ENCODE measurements at regions not wholly inside any gene's neighbourhood (a gene's known extent, or its start where the extent isn't known, plus 50 kb on each side); places are given as distances from the start of the nearest gene placed in this dataset.

- no peak overlapping the region for H3K27ac Mint-ChIP-seq
These were observed 327.7 kb upstream of the SLC14A2 start for GRCh38 chr18:45287531-45287930.

GRCh38 chr18:45290364-45290763 is 324.9 kb upstream of the SLC14A2 start:
- H3K4me1 Mint-ChIP-seq, result no peaks in the 10 kb centered on the region
- H3K27ac Mint-ChIP-seq, result no peak overlapping the region
- no peak for ATAC-seq
- no peak overlapping the region for H3K4me3 Mint-ChIP-seq
- H3K36me3 Mint-ChIP-seq (ENCODE audit: low read depth), result no peaks in the 10 kb centered on the region
- no peak for DNase-seq
- no peaks in the 10 kb centered on the region for H3K9me3 ChIP-seq (ENCODE audit: control insufficient read depth, low read length, poor library complexity, severe bottlenecking)
- H3K27me3 Mint-ChIP-seq, result peaks cover 36% of the 10 kb centered on the region

More at GRCh38 chr18:45287531-45287930, 327.7 kb upstream of the SLC14A2 start:
- H3K36me3 Mint-ChIP-seq (ENCODE audit: low read depth), result no peaks in the 10 kb centered on the region
- peaks cover 2% of the 10 kb centered on the region for H3K4me1 Mint-ChIP-seq
- ATAC-seq, result no peak
- DNase-seq, result no peak
- no peak overlapping the region for H3K4me3 Mint-ChIP-seq
- H3K9me3 ChIP-seq (ENCODE audit: control insufficient read depth, low read length, poor library complexity, severe bottlenecking), result no peaks in the 10 kb centered on the region
- H3K27me3 Mint-ChIP-seq, result peaks cover 34% of the 10 kb centered on the region

GRCh38 chr18:45291621-45292615 is 323.4 kb upstream of the SLC14A2 start:
- ATAC-seq (no peak), DNase-seq (no peak)
- Mint-ChIP-seq H3K27ac (no peak overlapping the region), H3K4me1 (no peaks in the 10 kb centered on the region), H3K4me3 (no peak overlapping the region), H3K27me3 (peaks cover 29% of the 10 kb centered on the region), H3K36me3 (ENCODE audit: low read depth) (no peaks in the 10 kb centered on the region)
- H3K9me3 ChIP-seq (ENCODE audit: control insufficient read depth, low read length, poor library complexity, severe bottlenecking), result no peaks in the 10 kb centered on the region

- H3K36me3 Mint-ChIP-seq (ENCODE audit: low read depth), result no peaks in the 10 kb centered on the region
- DNase-seq, result no peak
- H3K4me1 Mint-ChIP-seq, result no peaks in the 10 kb centered on the region
- H3K4me3 Mint-ChIP-seq, result no peak overlapping the region
- no peak overlapping the region for H3K27ac Mint-ChIP-seq
- no peaks in the 10 kb centered on the region for H3K9me3 ChIP-seq (ENCODE audit: control insufficient read depth, low read length, poor library complexity, severe bottlenecking)
- peaks cover 30% of the 10 kb centered on the region for H3K27me3 Mint-ChIP-seq
- ATAC-seq, result no peak
These were observed 319.9 kb upstream of the SLC14A2 start for GRCh38 chr18:45295388-45295787.

GRCh38 chr18:45298986-45299385 is 316.3 kb upstream of the SLC14A2 start:
- Mint-ChIP-seq H3K4me1 (no peaks in the 10 kb centered on the region), H3K36me3 (ENCODE audit: low read depth) (no peaks in the 10 kb centered on the region), H3K27ac (no peak overlapping the region), H3K4me3 (no peak overlapping the region), H3K27me3 (peaks cover 36% of the 10 kb centered on the region)
- DNase-seq (no peak), ATAC-seq (no peak)
- no peaks in the 10 kb centered on the region for H3K9me3 ChIP-seq (ENCODE audit: control insufficient read depth, low read length, poor library complexity, severe bottlenecking)

GRCh38 chr18:45303026-45303425 is 312.2 kb upstream of the SLC14A2 start:
- DNase-seq, result no peak
- Mint-ChIP-seq H3K4me3 (no peak overlapping the region), H3K27ac (no peak overlapping the region), H3K4me1 (no peaks in the 10 kb centered on the region), H3K27me3 (peaks cover 37% of the 10 kb centered on the region), H3K36me3 (ENCODE audit: low read depth) (no peaks in the 10 kb centered on the region)
- ATAC-seq, result no peak
- H3K9me3 ChIP-seq (ENCODE audit: control insufficient read depth, low read length, poor library complexity, severe bottlenecking), result no peaks in the 10 kb centered on the region

- ATAC-seq, result no peak
- Mint-ChIP-seq H3K4me1 (no peaks in the 10 kb centered on the region), H3K27ac (no peak overlapping the region), H3K4me3 (no peak overlapping the region), H3K36me3 (ENCODE audit: low read depth) (no peaks in the 10 kb centered on the region), H3K27me3 (peaks cover 36% of the 10 kb centered on the region)
- no peaks in the 10 kb centered on the region for H3K9me3 ChIP-seq (ENCODE audit: control insufficient read depth, low read length, poor library complexity, severe bottlenecking)
- DNase-seq, result no peak
These were observed 310.7 kb upstream of the SLC14A2 start for GRCh38 chr18:45304558-45304957.

GRCh38 chr18:45312555-45313126 is 302.6 kb upstream of the SLC14A2 start:
- no peak overlapping the region for H3K4me3 Mint-ChIP-seq
- ATAC-seq, result no peak

GRCh38 chr18:45316127-45316526 is 299.1 kb upstream of the SLC14A2 start:
- no peak for DNase-seq
- H3K4me3 Mint-ChIP-seq, result no peak overlapping the region
- no peaks in the 10 kb centered on the region for H3K36me3 Mint-ChIP-seq (ENCODE audit: low read depth)
- H3K27ac Mint-ChIP-seq, result no peak overlapping the region
- H3K4me1 Mint-ChIP-seq, result no peaks in the 10 kb centered on the region
- H3K27me3 Mint-ChIP-seq, result peaks cover 16% of the 10 kb centered on the region
- no peak for ATAC-seq
- no peaks in the 10 kb centered on the region for H3K9me3 ChIP-seq (ENCODE audit: control insufficient read depth, low read length, poor library complexity, severe bottlenecking)

More at GRCh38 chr18:45312555-45313126, 302.6 kb upstream of the SLC14A2 start:
- H3K27ac Mint-ChIP-seq, result no peak overlapping the region
- no peak for DNase-seq
- no peaks in the 10 kb centered on the region for H3K9me3 ChIP-seq (ENCODE audit: control insufficient read depth, low read length, poor library complexity, severe bottlenecking)
- H3K4me1 Mint-ChIP-seq, result no peaks in the 10 kb centered on the region
- H3K36me3 Mint-ChIP-seq (ENCODE audit: low read depth), result no peaks in the 10 kb centered on the region
- H3K27me3 Mint-ChIP-seq, result peaks cover 23% of the 10 kb centered on the region

- no peak for DNase-seq
- no peaks in the 10 kb centered on the region for H3K9me3 ChIP-seq (ENCODE audit: control insufficient read depth, low read length, poor library complexity, severe bottlenecking)
- no peak for ATAC-seq
- peaks cover 16% of the 10 kb centered on the region for H3K27me3 Mint-ChIP-seq
- no peak overlapping the region for H3K27ac Mint-ChIP-seq
- no peaks in the 10 kb centered on the region for H3K4me1 Mint-ChIP-seq
- no peak overlapping the region for H3K4me3 Mint-ChIP-seq
- no peaks in the 10 kb centered on the region for H3K36me3 Mint-ChIP-seq (ENCODE audit: low read depth)
These were observed 297.2 kb upstream of the SLC14A2 start for GRCh38 chr18:45317948-45318640.

GRCh38 chr18:45320724-45321123 is 294.6 kb upstream of the SLC14A2 start:
- Mint-ChIP-seq H3K27ac (no peak overlapping the region), H3K36me3 (ENCODE audit: low read depth) (no peaks in the 10 kb centered on the region), H3K4me1 (no peaks in the 10 kb centered on the region), H3K4me3 (no peak overlapping the region), H3K27me3 (peaks cover 5% of the 10 kb centered on the region)
- no peak for DNase-seq
- ATAC-seq, result no peak
- H3K9me3 ChIP-seq (ENCODE audit: control insufficient read depth, low read length, poor library complexity, severe bottlenecking), result no peaks in the 10 kb centered on the region

- Mint-ChIP-seq H3K4me1 (no peaks in the 10 kb centered on the region), H3K27ac (no peak overlapping the region), H3K36me3 (ENCODE audit: low read depth) (no peaks in the 10 kb centered on the region), H3K4me3 (no peak overlapping the region), H3K27me3 (no peaks in the 10 kb centered on the region)
- DNase-seq, result no peak
- H3K9me3 ChIP-seq (ENCODE audit: control insufficient read depth, low read length, poor library complexity, severe bottlenecking), result no peaks in the 10 kb centered on the region
- no peak for ATAC-seq
These were observed 293.8 kb upstream of the SLC14A2 start for GRCh38 chr18:45321520-45321919.

- ATAC-seq, result no peak
- H3K4me1 Mint-ChIP-seq, result no peaks in the 10 kb centered on the region
These were observed 292.9 kb upstream of the SLC14A2 start for GRCh38 chr18:45322343-45322742.

More at GRCh38 chr18:45322343-45322742, 292.9 kb upstream of the SLC14A2 start:
- Mint-ChIP-seq H3K27me3 (no peaks in the 10 kb centered on the region), H3K4me3 (no peak overlapping the region), H3K36me3 (ENCODE audit: low read depth) (no peaks in the 10 kb centered on the region), H3K27ac (no peak overlapping the region)
- no peak for DNase-seq
- H3K9me3 ChIP-seq (ENCODE audit: control insufficient read depth, low read length, poor library complexity, severe bottlenecking), result no peaks in the 10 kb centered on the region
